T47D (cell line): ENCODE measurements at regions not wholly inside any gene's neighbourhood (a gene's known extent, or its start where the extent isn't known, plus 50 kb on each side); places are given as distances from the start of the nearest gene placed in this dataset.

Source experiments
- DNase-seq, 2 experiments: peaks; one replicate each; pipeline versions ENCODE4 v3.0.0 to v3.0.0-alpha.2; 2011 to 2012; ENCODE audit warnings: low read depth in 1 of 2, low spot score in 1 of 2
- JUND ChIP-seq: IDR thresholded peaks from 2 replicates; pipeline ENCODE4 v1.6.1; 2012; ENCODE audit warnings: low read depth
- in situ Hi-C: cut with HindIII; loops from 2 replicates; pipeline ENCODE4 v1.10.0; 2016; ENCODE audit warnings: low sequenced_read_pairs, low pct_unique_long_range_greater_than_20kb

- TF ChIP-seq JUND = no peak
- in situ Hi-C loops = no loop called here
- DNase-seq = no peak
Measured at GRCh38 chr3:109608574-109608973, 271.2 kb upstream of the DPPA4 start.

- in situ Hi-C loops = no loop called here
- no peak for TF ChIP-seq JUND
- DNase-seq = no peak
Measured at GRCh38 chr3:109618766-109619378, 281.5 kb upstream of the DPPA4 start.

DNA sequence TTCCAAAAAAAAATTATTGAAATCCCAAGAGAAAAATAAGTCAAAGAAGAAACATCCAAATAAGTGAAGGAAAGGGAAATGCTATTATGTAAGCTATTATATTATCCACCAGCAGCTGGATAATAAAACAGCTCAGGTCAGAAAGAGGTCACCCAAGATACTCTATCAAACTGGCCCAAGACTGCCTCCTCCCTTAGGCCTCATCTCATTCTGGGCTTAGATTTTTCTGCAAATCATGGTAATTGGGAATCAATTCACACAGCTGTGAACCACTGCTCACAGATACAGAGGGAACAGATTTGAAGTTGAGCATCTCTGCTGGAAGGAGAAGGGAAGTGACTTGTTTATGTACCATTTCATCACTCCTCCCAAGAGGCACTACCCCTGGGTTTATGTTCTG lies 294.6 kb upstream of the DPPA4 start:
- TF ChIP-seq JUND = no peak
- in situ Hi-C loops = no loop called here
- no peak for DNase-seq

- in situ Hi-C loops = no loop called here
- TF ChIP-seq JUND = no peak
- DNase-seq = no peak
Measured at GRCh38 chr3:109640146-109640652, 302.9 kb upstream of the DPPA4 start.

GRCh38 chr3:109642025-109642424 lies 304.7 kb upstream of the DPPA4 start:
- no peak for TF ChIP-seq JUND
- DNase-seq = no peak
- in situ Hi-C loops = no loop called here

DNA sequence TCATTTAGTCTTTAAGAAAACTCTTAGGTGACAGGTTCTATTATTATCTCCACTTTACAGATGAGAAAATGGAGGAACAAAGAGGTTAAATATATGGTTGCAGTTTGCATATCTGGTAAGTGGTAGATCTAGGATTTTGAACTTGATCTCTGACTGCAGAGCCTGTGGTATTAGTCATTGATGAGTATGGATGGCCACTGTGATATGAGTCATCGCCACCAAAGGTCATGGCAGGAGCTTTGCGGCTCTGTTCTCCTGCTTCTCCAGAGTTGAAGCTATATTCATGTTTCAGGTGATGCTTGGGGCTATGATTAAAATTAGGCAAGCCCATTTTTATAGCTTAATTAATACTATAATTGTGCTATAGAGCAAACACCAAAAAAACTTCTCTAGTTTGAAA lies 306.2 kb upstream of the DPPA4 start:
- no peak for TF ChIP-seq JUND
- DNase-seq = no peak
- in situ Hi-C loops = no loop called here

GRCh38 chr3:109644332-109644731 lies 307.0 kb upstream of the DPPA4 start:
- TF ChIP-seq JUND = no peak
- in situ Hi-C loops = no loop called here
- no peak for DNase-seq

DNA sequence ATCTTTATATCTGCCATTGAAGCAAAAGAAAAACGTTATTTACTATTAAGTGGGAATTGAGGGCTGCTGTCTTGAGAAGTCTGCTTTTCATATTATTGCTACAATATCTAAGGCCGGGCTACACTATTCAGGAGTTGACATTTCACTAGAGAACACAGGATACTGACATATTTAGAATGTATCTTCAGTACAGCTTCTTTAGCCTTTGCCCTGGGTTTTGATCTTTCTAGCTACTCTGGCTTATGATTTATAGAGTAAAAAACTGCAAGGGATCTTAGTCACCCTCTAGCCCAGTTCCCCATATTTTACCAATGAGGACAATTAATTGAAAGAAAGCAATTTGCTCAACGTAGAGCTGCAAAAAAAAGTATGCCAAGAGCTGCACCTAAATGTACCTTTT lies 307.4 kb upstream of the DPPA4 start:
- in situ Hi-C loops = no loop called here
- TF ChIP-seq JUND = no peak
- no peak for DNase-seq

DNA sequence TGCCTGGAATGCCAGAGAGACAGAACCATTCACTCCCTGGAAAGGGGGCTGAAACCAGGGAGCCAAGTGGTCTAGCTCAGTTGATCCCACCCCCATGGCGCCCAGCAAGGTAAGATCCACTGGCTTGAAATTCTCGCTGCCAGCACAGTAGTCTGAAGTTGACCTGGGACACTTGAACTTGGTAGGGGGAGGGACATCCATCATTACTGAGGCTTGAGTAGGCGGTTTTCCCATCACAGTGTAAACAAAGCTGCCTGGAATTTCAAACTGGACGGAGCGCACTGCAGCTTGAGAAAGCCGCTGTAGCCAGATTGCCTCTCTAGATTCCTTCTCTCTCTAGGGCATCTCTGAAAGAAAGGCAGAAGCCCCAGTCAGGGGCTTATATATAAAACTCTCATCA lies 310.7 kb upstream of the DPPA4 start:
- DNase-seq = no peak
- TF ChIP-seq JUND = no peak
- in situ Hi-C loops = no loop called here

GRCh38 chr3:109656225-109656624 lies 318.9 kb upstream of the DPPA4 start:
- no peak for DNase-seq
- TF ChIP-seq JUND = no peak
- in situ Hi-C loops = no loop called here

DNA sequence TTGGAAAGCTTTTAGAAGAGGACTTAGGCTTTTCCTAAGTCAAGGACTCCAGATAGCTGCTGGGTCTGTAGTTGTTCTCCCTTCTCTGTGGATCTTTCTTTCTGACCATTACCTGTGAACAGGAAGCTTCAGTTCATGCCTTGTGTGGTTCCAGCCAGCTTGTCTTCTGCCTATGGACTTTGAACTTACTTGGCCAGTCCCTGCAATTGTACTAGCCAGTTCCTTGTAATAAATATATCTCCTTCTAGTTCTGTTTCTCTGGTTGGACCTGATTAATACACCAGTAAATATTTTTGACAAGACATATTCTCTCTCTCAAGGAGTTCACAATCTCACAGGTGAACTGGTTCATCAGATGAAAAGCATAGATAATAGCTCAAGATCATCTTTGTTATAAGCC lies 341.3 kb upstream of the DPPA4 start:
- in situ Hi-C loops = no loop called here
- no peak for TF ChIP-seq JUND
- DNase-seq = no peak

- DNase-seq = no peak
- in situ Hi-C loops = no loop called here
- TF ChIP-seq JUND = no peak
Measured at GRCh38 chr3:109679664-109680063, 342.3 kb upstream of the DPPA4 start.

- in situ Hi-C loops = no loop called here
- no peak for DNase-seq
- no peak for TF ChIP-seq JUND
Measured at GRCh38 chr3:109683746-109684145, 346.4 kb upstream of the DPPA4 start.
